ENCODE measurements at regions not wholly inside any gene's neighbourhood (a gene's known extent, or its start where the extent isn't known, plus 50 kb on each side); places are given as distances from the start of the nearest gene placed in this dataset.
A peak's percentile ranks its signal among the peaks of the same experiment; 100 is the strongest.

GRCh38 chr13:64819081-64819480, 2411.1 kb downstream of the PCDH9 start:
- peak in 1 of 2 experiments; percentile 17; a peak in 1 of 4 replicates for TF ChIP-seq CTCF (conservative IDR thresholded peaks at IDR 0.05; ENCODE audit: low read depth in 2 of 2)
- no peak for TF ChIP-seq CREB1 (CRISPR knock-in tag; IDR thresholded peaks at IDR 0.05; ENCODE audit: low read depth)
- TF ChIP-seq EZH2 (IDR thresholded peaks at IDR 0.05; ENCODE audit: low read depth, unreplicated experiment): no peak
- no peak for TF ChIP-seq REST (IDR thresholded peaks at IDR 0.05; ENCODE audit: unreplicated experiment)
- TF ChIP-seq POLR2AphosphoS5 (IDR thresholded peaks at IDR 0.05; ENCODE audit: low read depth): no peak
- no peak for TF ChIP-seq ETS1 (IDR thresholded peaks at IDR 0.05)
- no peak for TF ChIP-seq NANOG (IDR thresholded peaks at IDR 0.05; ENCODE audit: borderline replicate concordance)
- TF ChIP-seq JUNB (IDR thresholded peaks at IDR 0.05; ENCODE audit: unreplicated experiment): no peak
- no peak for TF ChIP-seq EZH2phosphoT487 (IDR thresholded peaks at IDR 0.05; ENCODE audit: unreplicated experiment)
- no peak for TF ChIP-seq ZNF331 (CRISPR knock-in tag; IDR thresholded peaks at IDR 0.05; ENCODE audit: low read depth)

All from GM23338 (cell line).